IPS-NIHi11 (cell line): ENCODE measurements at regions not wholly inside any gene's neighbourhood (a gene's known extent, or its start where the extent isn't known, plus 50 kb on each side); places are given as distances from the start of the nearest gene placed in this dataset.
A peak's percentile ranks its signal among the peaks of the same experiment; 100 is the strongest.
"Not testable (repeated sequence)": the region's sequence is repeated elsewhere in the genome, so short reads cannot be mapped to it uniquely, and the experiment has no call there.

ENCODE experiments used
- DNase-seq: peaks from one replicate; pipeline ENCODE4 v3.0.0; 2012; ENCODE audit warnings: mixed read lengths, low spot score

DNA sequence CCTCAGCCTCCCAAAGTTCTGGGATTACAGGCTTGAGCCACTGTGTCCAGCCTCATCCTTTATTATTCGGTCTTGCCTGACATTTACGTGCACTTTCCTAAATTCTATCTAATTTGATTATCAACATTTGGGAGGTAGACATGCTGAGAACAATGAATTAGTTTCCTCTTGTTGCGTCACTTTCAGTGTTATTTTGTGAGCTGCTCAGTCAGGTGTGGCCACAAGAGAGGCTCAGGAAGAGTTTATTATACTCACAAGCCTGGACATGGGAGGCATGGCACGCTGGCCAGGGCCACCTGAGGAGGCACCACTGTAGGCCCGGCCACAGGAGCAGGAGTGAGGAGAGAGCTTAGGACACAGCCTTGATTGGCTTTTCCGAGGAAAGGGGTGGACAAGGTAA lies 59.7 kb upstream of the RBFOX2 start:
- DNase-seq: no peak

DNA sequence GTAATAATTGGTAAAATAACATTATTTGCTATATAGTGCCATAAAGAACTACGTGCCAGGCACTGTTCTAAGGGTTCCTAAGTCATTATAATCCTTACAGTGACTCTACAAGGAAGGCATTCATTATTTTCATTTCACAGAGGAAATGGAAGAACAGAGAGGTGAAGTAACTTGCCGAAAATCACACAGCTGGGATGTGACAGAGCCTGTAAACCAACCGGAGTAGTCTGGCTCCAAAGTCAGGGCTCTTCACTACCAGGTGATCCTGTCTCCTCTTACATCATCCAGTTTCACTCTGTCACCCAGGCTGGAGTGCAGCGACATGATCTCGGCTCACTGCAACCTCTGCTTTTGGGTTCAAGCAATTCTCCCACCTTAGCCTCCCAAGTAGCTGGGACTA lies 59.2 kb upstream of the RBFOX2 start:
- DNase-seq: no peak

- DNase-seq: no peak
These were observed 58.1 kb upstream of the RBFOX2 start for GRCh38 chr22:36086629-36087254.

DNA sequence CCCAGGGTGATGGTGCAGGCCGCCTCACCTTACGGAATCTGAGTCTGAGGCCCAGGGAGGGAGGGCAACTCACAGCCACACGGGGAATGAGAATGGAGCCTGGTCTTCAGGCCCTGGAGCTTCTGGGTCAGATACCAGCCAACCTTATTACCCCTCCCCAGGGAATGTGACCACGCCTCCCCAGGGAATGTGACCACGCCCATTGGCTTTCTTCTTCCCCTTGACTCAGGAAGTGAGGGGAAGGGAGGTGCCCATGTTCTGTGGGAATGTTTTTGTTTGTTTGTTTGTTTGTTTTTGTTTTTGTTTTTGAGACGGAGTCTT lies 57.5 kb upstream of the RBFOX2 start:
- DNase-seq: peak; percentile 51

- DNase-seq: no peak
These were observed 57.0 kb upstream of the RBFOX2 start for GRCh38 chr22:36085476-36086169.

GRCh38 chr22:36084717-36085116 lies 56.1 kb upstream of the RBFOX2 start:
- no peak for DNase-seq

DNA sequence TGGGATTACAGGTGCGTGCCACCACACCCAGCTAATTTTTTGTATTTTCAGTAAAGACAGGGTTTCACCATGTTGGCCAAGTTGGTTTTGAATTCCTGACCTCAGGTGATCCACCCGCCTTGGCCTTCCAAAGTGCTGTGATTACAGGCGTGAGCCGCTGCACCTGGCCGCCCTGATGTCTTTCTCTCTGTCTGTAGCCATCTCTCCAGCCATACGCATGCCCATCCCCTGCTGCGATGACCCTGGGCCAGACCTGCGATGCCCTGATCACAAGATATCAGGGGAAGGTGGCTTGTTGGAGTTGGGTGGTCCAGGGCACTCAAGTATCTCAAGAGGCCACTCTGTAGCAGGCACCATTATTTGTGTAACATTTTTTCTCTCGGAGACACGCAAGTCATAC lies 54.4 kb upstream of the RBFOX2 start:
- no peak for DNase-seq

DNA sequence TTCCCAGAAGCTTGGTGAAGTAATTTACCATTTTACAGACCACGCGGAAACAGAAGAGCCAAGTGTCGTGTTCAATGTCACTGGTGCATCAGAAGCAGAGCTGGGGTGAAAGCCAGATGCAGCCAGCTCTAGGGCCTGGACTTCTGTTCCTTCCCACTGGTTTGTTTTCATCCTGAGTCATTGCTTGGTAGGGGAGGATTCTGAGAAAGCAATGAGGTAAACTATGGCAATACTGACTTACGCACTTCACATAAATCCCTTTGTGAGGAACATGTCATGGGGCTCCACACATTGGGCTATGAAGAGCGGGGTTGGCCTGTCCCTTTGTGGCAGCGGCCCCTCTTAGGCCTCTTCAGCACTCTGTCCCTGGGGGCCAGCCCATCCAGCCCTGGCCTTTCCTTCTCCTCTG lies 52.4 kb upstream of the RBFOX2 start:
- DNase-seq: no peak

DNA sequence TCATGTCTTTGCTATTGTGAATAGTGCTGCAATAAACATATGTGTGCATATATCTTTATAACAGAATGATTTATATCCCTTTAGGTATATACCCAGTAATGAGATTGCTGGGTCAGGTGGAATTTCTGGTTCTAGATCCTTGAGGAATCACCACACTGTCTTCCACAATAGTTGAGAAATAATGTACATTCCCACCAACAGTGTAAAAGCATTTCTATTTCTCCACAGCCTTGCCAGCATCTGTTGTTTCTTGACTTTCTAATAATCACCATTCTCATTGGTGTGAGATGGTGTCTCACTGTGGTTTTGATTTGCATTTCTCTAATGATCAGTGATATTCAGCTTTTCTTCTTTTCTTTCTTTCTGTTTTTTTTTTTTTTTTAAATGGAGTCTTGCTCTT lies 51.7 kb upstream of the RBFOX2 start:
- not testable (repeated sequence) for DNase-seq

- no peak for DNase-seq
These were observed 50.4 kb upstream of the RBFOX2 start for GRCh38 chr22:36079041-36079440.
